Nephron progenitor cell (in vitro differentiated cells): ENCODE measurements at regions not wholly inside any gene's neighbourhood (a gene's known extent, or its start where the extent isn't known, plus 50 kb on each side); places are given as distances from the start of the nearest gene placed in this dataset.

Experiments used
- DNase-seq: peaks from one replicate; pipeline ENCODE4 v3.0.0; 2021
- H3K27ac Mint-ChIP-seq: 2 replicates; pipeline ENCODE4 v1.8.0; 2021; ENCODE audit warnings: mild to moderate bottlenecking, moderate library complexity, mixed read lengths
- H3K27me3 Mint-ChIP-seq: 2 replicates; pipeline ENCODE4 v1.8.0; 2021; ENCODE audit warnings: mild to moderate bottlenecking, low read depth, mixed read lengths; ENCODE audit not compliant: poor library complexity
- H3K36me3 Mint-ChIP-seq: 2 replicates; pipeline ENCODE4 v1.8.0; 2021; ENCODE audit warnings: low read depth, mixed read lengths
- H3K4me1 Mint-ChIP-seq: 2 replicates; pipeline ENCODE4 v1.8.0; 2021; ENCODE audit warnings: mixed read lengths
- H3K4me3 Mint-ChIP-seq: 2 replicates; pipeline ENCODE4 v1.8.0; 2021; ENCODE audit warnings: mild to moderate bottlenecking, moderate library complexity, mixed read lengths
- H3K9me3 Mint-ChIP-seq: 2 replicates; pipeline ENCODE4 v1.8.0; 2021; ENCODE audit warnings: mild to moderate bottlenecking, moderate library complexity, mixed read lengths
- TF ChIP-seq, protein P1 (sequence below): fragments of 200-600 bp; sonication (generic); IDR thresholded peaks from 2 replicates; pipeline ENCODE4 v1.5.0; 2021; ENCODE audit warnings: antibody characterized with exemption

DNA sequence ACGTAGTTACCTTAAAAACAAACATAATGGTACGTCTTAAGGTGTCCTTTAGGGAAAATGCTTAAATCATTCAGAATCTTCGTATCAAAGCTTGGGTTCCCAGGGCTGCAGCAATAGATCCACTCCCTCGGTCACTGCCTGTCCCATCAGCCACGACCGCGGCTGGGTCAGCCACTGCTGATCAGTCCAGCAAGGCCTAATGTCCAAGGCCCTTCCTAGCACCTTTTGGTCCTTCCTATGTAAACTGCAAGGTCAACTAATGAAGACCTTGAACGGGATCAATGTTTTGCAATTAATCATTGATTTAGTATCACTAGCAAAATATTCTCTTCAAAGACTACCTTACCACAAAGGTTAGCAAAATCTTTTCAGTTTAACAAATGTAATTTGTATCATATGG is 122.2 kb upstream of the IGF1R start:
- H3K27ac Mint-ChIP-seq = no peak overlapping the region
- TF ChIP-seq, protein P1, sequence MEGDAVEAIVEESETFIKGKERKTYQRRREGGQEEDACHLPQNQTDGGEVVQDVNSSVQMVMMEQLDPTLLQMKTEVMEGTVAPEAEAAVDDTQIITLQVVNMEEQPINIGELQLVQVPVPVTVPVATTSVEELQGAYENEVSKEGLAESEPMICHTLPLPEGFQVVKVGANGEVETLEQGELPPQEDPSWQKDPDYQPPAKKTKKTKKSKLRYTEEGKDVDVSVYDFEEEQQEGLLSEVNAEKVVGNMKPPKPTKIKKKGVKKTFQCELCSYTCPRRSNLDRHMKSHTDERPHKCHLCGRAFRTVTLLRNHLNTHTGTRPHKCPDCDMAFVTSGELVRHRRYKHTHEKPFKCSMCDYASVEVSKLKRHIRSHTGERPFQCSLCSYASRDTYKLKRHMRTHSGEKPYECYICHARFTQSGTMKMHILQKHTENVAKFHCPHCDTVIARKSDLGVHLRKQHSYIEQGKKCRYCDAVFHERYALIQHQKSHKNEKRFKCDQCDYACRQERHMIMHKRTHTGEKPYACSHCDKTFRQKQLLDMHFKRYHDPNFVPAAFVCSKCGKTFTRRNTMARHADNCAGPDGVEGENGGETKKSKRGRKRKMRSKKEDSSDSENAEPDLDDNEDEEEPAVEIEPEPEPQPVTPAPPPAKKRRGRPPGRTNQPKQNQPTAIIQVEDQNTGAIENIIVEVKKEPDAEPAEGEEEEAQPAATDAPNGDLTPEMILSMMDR = no peak
- H3K9me3 Mint-ChIP-seq = no peaks in the 10 kb centered on the region
- H3K36me3 Mint-ChIP-seq = no peaks in the 10 kb centered on the region
- H3K27me3 Mint-ChIP-seq = peaks cover 13% of the 10 kb centered on the region
- H3K4me3 Mint-ChIP-seq = no peak overlapping the region
- DNase-seq = no peak
- peaks cover 41% of the 10 kb centered on the region for H3K4me1 Mint-ChIP-seq

DNA sequence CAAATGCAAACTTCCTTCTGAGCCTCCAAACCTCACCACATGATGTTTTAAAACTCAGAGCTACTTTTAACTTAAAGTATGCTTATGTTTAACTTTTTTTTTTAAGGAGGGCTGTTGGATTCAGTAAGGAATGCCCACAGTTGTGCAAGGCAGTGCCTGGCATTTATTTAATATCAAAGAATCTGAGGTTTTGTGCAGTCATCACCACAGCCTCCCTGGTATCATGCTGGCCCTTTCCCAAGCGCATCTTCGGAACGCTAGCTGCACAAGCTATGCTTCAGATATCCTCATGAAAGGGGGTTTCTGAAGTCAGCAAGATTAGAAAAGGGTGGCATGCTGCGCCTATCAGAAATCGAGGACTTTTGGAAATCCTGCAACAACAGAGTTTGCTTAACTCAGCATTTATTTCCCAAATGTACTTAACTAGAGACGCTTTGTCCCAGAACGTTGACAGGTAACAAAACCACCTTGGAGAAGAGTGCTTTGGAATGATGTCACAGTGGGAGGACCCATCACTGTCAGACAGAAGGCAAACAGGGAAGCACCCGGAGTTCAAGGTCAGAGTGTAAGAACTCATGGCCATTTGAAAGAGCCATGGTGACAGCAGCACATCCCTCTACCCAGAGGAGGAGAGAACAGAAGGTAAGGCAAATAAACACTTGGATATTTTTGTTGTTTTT is 120.2 kb upstream of the IGF1R start:
- TF ChIP-seq, protein P1 = no peak

DNA sequence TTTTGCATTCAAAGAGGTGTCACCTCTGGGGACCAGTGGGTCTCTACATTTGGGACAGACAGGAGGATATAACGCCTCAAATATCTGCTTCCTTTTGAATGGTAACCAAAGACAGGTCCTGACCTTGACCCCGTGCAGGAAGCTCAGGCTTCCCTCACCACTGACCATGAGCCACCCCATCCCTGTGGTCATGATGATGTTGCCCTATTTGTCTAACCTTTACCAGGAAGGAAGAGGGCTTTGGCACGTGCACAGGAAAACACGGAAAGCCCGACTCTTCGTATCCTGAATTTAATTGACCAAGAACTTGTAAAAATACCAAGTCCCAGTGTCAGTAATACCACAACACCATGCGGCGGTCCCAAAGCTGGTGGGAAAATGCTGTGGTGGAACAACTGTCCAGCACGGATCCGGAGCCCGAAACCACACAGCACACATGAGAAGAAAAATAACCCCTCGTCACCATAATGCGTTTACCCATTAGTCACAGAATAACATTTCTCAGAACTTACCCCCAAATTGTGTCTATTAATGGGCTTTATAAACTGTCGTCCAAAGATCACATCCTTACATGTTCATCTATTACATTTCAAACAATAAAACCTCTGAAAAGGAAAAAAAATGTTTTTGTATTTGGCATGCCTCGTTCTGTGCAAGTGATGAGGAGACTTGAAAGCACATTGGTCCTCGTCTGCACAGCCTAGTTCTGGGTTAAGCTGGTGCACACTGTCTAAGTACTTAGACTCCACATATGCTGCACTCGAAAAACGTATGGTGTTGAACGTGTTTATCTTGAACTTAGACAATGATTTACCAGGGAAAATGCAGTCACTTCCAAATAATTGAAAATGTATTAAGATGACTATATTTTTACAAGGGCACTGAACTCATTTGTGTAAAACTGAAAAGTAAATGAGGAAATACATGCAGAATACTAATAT is 118.9 kb upstream of the IGF1R start:
- TF ChIP-seq, protein P1 = no peak
- H3K27me3 Mint-ChIP-seq = peaks cover 16% of the 10 kb centered on the region
- no peak overlapping the region for H3K4me3 Mint-ChIP-seq
- DNase-seq = no peak
- peaks cover 29% of the 10 kb centered on the region for H3K4me1 Mint-ChIP-seq
- no peak overlapping the region for H3K27ac Mint-ChIP-seq
- H3K36me3 Mint-ChIP-seq = no peaks in the 10 kb centered on the region
- no peaks in the 10 kb centered on the region for H3K9me3 Mint-ChIP-seq

More for the DNA sequence above, 120.2 kb upstream of the IGF1R start:
- Mint-ChIP-seq H3K4me3 (no peak overlapping the region), H3K4me1 (peaks cover 37% of the 10 kb centered on the region), H3K27ac (no peak overlapping the region), H3K27me3 (peaks cover 16% of the 10 kb centered on the region), H3K36me3 (no peaks in the 10 kb centered on the region), H3K9me3 (no peaks in the 10 kb centered on the region)
- no peak for DNase-seq

DNA sequence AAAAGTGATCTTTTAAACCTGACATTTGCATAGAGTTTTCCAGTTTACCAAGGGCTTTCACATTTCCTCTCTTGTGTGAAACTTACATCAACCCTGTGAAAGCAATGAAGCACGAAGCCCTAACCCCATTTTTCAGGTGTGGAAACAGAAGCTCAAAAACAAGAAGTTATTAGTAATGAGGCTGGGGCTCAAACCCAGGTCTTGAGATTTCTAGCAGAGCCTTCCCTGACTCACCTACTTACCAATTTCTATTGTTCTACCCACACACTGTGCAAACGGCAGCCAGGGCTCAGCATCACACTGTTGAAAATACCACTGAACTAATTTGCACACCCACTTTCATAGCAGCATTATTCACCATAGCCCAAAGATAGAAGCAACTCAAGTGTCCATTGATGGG is 117.8 kb upstream of the IGF1R start:
- H3K4me1 Mint-ChIP-seq = peaks cover 18% of the 10 kb centered on the region
- no peak overlapping the region for H3K4me3 Mint-ChIP-seq
- H3K27ac Mint-ChIP-seq = no peak overlapping the region
- DNase-seq = no peak
- H3K9me3 Mint-ChIP-seq = no peaks in the 10 kb centered on the region
- TF ChIP-seq, protein P1 = no peak
- H3K27me3 Mint-ChIP-seq = peaks cover 16% of the 10 kb centered on the region
- no peaks in the 10 kb centered on the region for H3K36me3 Mint-ChIP-seq

DNA sequence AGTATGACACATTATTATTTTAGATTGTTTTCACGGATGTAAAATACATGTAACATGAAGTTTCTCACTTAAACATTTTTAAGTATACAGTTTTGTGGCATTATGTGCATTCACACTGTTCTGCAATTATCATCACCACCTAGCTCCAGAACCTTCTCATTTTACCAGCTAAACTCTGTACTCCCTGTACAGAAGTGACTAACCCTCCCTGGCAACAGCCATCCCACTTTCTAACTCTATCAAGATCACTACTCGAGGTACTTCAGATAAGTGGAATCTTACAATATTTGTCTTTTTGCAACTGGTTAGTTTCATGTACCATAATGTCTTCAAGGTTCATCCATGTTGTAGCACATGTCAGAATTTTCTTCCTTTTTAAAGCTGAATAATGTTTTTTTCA is 116.3 kb upstream of the IGF1R start:
- H3K27me3 Mint-ChIP-seq = peaks cover 17% of the 10 kb centered on the region
- H3K36me3 Mint-ChIP-seq = no peaks in the 10 kb centered on the region
- peaks cover 10% of the 10 kb centered on the region for H3K4me1 Mint-ChIP-seq
- no peak for DNase-seq
- no peaks in the 10 kb centered on the region for H3K9me3 Mint-ChIP-seq
- H3K4me3 Mint-ChIP-seq = no peak overlapping the region
- TF ChIP-seq, protein P1 = no peak
- H3K27ac Mint-ChIP-seq = no peak overlapping the region
